SK-N-SH treated with all-trans-retinoic acid at 6 μM for 48 hours (cell line): ENCODE measurements at regions not wholly inside any gene's neighbourhood (a gene's known extent, or its start where the extent isn't known, plus 50 kb on each side); places are given as distances from the start of the nearest gene placed in this dataset.

Source experiments
- ATAC-seq: fragments of 200-7000 bp; cut with Tn5 transposase; 3 replicates; pipeline ENCODE4 v1.9.1; 2020; ENCODE audit warnings: mild to moderate bottlenecking, moderate library complexity
- ARNTL ChIP-seq: fragments of 450-650 bp; formaldehyde crosslinking; IDR thresholded peaks from 2 replicates; pipeline ENCODE4 v1.5.0; 2020; ENCODE audit warnings: low read depth, mild to moderate bottlenecking, moderate library complexity, borderline replicate concordance
- BACH2 ChIP-seq: fragments of 250-450 bp; sonication (Bioruptor Pico); IDR thresholded peaks from 2 replicates; pipeline ENCODE4 v1.9.0; 2021; ENCODE audit warnings: mild to moderate bottlenecking, borderline replicate concordance
- CREB5 ChIP-seq: fragments of 250-450 bp; sonication (Bioruptor Pico); IDR thresholded peaks from 2 replicates; pipeline ENCODE4 v1.5.1; 2020; ENCODE audit warnings: low read depth, mild to moderate bottlenecking, moderate library complexity
- CSDC2 ChIP-seq: fragments of 250-450 bp; sonication (Bioruptor Pico); IDR thresholded peaks from 2 replicates; pipeline ENCODE4 v1.5.0; 2020; ENCODE audit warnings: mild to moderate bottlenecking, moderate library complexity
- CSRNP3 ChIP-seq: fragments of 250-450 bp; sonication (Bioruptor Pico); IDR thresholded peaks from 2 replicates; pipeline ENCODE4 v1.5.1; 2021; ENCODE audit warnings: mild to moderate bottlenecking, moderate library complexity
- ESRRG ChIP-seq: fragments of 250-450 bp; sonication (Bioruptor Pico); IDR thresholded peaks from 2 replicates; pipeline ENCODE4 v1.6.1; 2021; ENCODE audit warnings: mild to moderate bottlenecking
- GLIS3 ChIP-seq: fragments of 250-450 bp; sonication (Bioruptor Pico); IDR thresholded peaks from 2 replicates; pipeline ENCODE4 v1.5.0; 2020; ENCODE audit warnings: mild to moderate bottlenecking, moderate library complexity
- ISL1 ChIP-seq: fragments of 250-450 bp; sonication (Bioruptor Pico); IDR thresholded peaks from 2 replicates; pipeline ENCODE4 v2.1.2; 2022; ENCODE audit warnings: mild to moderate bottlenecking, moderate library complexity
- OSR1 ChIP-seq: fragments of 250-450 bp; sonication (Bioruptor Pico); IDR thresholded peaks from 2 replicates; pipeline ENCODE4 v1.8.0; 2022; ENCODE audit warnings: moderate library complexity, mild to moderate bottlenecking, inconsistent platforms
- POU6F1 ChIP-seq: fragments of 250-450 bp; sonication (Bioruptor Pico); IDR thresholded peaks from 2 replicates; pipeline ENCODE4 v1.8.0; 2021; ENCODE audit warnings: low read depth, mild to moderate bottlenecking, moderate library complexity, borderline replicate concordance
- PPARA ChIP-seq: fragments of 250-450 bp; sonication (Bioruptor Pico); IDR thresholded peaks from 2 replicates; pipeline ENCODE4 v1.5.0; 2020; ENCODE audit warnings: mild to moderate bottlenecking, borderline replicate concordance
- RARB ChIP-seq: fragments of 250-450 bp; sonication (Bioruptor Pico); IDR thresholded peaks from 2 replicates; pipeline ENCODE4 v1.8.0; 2021; ENCODE audit warnings: mild to moderate bottlenecking, moderate library complexity
- SNAI2 ChIP-seq: fragments of 250-450 bp; sonication (Bioruptor Pico); IDR thresholded peaks from 2 replicates; pipeline ENCODE4 v1.5.0; 2020; ENCODE audit warnings: mild to moderate bottlenecking, moderate library complexity
- TOX ChIP-seq: fragments of 250-450 bp; sonication (Bioruptor Pico); IDR thresholded peaks from 2 replicates; pipeline ENCODE4 v1.8.0; 2021; ENCODE audit warnings: mild to moderate bottlenecking, moderate library complexity, borderline replicate concordance
- TSHZ2 ChIP-seq: fragments of 250-450 bp; sonication (Bioruptor Pico); IDR thresholded peaks from 2 replicates; pipeline ENCODE4 v1.5.0; 2020; ENCODE audit warnings: mild to moderate bottlenecking, moderate library complexity
- ZC3H10 ChIP-seq: fragments of 250-450 bp; sonication (Bioruptor Pico); IDR thresholded peaks from 2 replicates; pipeline ENCODE4 v1.5.1; 2021; ENCODE audit warnings: mild to moderate bottlenecking, moderate library complexity
- ZFP3 ChIP-seq: fragments of 250-450 bp; sonication (Bioruptor Pico); IDR thresholded peaks from 2 replicates; pipeline ENCODE4 v1.5.0; 2020; ENCODE audit warnings: mild to moderate bottlenecking, moderate library complexity
- ZNF565 ChIP-seq: fragments of 450-650 bp; formaldehyde crosslinking; conservative IDR thresholded peaks from 2 replicates; pipeline ENCODE4 v1.5.0; 2020; ENCODE audit warnings: low read depth, mild to moderate bottlenecking, moderate library complexity
- ZNF70 ChIP-seq: fragments of 450-650 bp; formaldehyde crosslinking; IDR thresholded peaks from 2 replicates; pipeline ENCODE4 v1.5.0; 2020; ENCODE audit warnings: mild to moderate bottlenecking, moderate library complexity
- ZNF8 ChIP-seq: fragments of 450-650 bp; formaldehyde crosslinking; IDR thresholded peaks from 2 replicates; pipeline ENCODE4 v1.5.0; 2020; ENCODE audit warnings: mild to moderate bottlenecking, moderate library complexity

GRCh38 chr1:90204780-90205179, 209.9 kb downstream of the ZNF326 start:
- TF ChIP-seq SNAI2: no peak
- no peak for TF ChIP-seq ARNTL (CRISPR knock-in tag)
- no peak for TF ChIP-seq GLIS3
- no peak for TF ChIP-seq RARB
- ATAC-seq: no peak

- ATAC-seq: no peak
- TF ChIP-seq ZFP3: no peak
- TF ChIP-seq POU6F1: no peak
- TF ChIP-seq CREB5: no peak
- no peak for TF ChIP-seq GLIS3
- TF ChIP-seq OSR1 (CRISPR knock-in tag): no peak
- no peak for TF ChIP-seq RARB
- TF ChIP-seq TSHZ2 (CRISPR knock-in tag): no peak
- no peak for TF ChIP-seq CSRNP3 (CRISPR knock-in tag)
- TF ChIP-seq TOX (CRISPR knock-in tag): no peak
- no peak for TF ChIP-seq BACH2 (CRISPR knock-in tag)
- TF ChIP-seq PPARA: no peak
- no peak for TF ChIP-seq CSDC2 (CRISPR knock-in tag)
- no peak for TF ChIP-seq ZNF70 (CRISPR knock-in tag)
- TF ChIP-seq ZNF8 (CRISPR knock-in tag): no peak
- TF ChIP-seq ESRRG (CRISPR knock-in tag): no peak
- TF ChIP-seq ISL1 (CRISPR knock-in tag): no peak
- no peak for TF ChIP-seq ZNF565 (CRISPR knock-in tag)
- TF ChIP-seq SNAI2: no peak
Observed at GRCh38 chr1:90204023-90204590, 209.2 kb downstream of the ZNF326 start.

- TF ChIP-seq ZC3H10 (CRISPR knock-in tag): no peak
- TF ChIP-seq ZNF8 (CRISPR knock-in tag): no peak
- no peak for TF ChIP-seq TOX (CRISPR knock-in tag)
Observed at GRCh38 chr1:90201467-90202358, 206.8 kb downstream of the ZNF326 start.

GRCh38 chr1:90200646-90201205, 205.8 kb downstream of the ZNF326 start:
- no peak for ATAC-seq
- TF ChIP-seq BACH2 (CRISPR knock-in tag): no peak
- no peak for TF ChIP-seq PPARA
- TF ChIP-seq, all 23 proteins: peak for 0

More at GRCh38 chr1:90201467-90202358, 206.8 kb downstream of the ZNF326 start:
- ATAC-seq: no peak
